SIG-M5 treated with dmso at 0.1 percent for 504 hours (cell line): ENCODE measurements at regions not wholly inside any gene's neighbourhood (a gene's known extent, or its start where the extent isn't known, plus 50 kb on each side); places are given as distances from the start of the nearest gene placed in this dataset.

ENCODE experiments used
- DNase-seq: peaks from one replicate; lab custom pipeline; 2025; ENCODE audit not compliant: unreplicated experiment; lab: John Stamatoyannopoulos, UW

DNA sequence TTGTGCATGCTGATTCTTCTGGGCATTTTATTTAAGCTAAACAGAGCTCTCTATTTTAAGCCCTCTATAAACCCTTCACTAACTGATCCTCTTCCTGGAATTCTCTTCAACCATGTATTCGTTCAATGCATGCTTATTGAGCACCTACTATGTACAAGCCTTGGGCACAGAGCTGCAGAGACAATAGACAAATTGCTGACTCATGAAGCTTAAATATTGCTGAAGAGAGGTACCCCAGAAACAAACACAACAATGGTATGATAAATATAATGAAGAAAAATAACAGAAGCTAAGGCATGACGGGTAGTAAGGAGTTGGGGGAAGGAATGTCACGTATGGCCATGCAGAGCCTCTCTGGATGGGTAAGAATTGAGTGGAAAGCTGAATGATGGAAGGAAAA, 222.2 kb downstream of the PPARGC1A start:
- no peak for DNase-seq

DNA sequence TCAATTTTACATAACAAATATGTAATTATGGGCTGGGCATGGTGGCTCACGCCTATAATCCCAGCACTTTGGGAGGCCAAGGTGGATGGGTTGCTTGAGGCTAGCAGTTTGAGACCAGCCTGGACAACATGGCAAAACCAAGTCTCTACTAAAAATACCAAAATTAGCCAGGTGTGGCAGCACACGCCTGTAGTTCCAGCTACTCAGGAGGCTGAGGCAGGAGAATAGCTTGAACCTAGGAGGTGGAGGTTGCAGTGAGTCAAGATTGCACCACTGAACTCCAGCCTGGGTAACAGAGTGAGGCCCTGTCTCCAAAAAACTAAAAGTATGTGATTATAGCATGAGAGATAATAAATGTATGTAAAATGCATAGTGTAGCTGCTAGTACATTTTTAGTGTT, 229.0 kb downstream of the PPARGC1A start:
- DNase-seq = no peak

DNA sequence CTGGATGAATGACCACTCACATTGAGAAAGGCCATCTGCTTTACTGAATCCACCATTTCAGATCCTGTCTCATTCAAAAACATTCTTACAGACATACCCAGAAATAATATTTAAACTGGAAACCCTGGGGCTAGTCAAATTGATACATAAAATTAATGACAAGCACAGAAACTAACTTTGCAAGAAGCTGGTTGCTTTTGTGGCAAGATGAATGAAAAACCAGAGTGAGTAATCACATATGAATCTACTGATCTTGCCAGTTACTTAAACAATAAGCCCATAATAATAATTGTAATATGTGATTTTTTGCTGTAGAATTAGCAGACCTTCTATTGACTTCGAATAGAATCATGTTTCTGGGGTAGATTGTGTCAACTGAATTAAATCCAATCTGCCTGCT, 235.1 kb downstream of the PPARGC1A start:
- DNase-seq = no peak

DNA sequence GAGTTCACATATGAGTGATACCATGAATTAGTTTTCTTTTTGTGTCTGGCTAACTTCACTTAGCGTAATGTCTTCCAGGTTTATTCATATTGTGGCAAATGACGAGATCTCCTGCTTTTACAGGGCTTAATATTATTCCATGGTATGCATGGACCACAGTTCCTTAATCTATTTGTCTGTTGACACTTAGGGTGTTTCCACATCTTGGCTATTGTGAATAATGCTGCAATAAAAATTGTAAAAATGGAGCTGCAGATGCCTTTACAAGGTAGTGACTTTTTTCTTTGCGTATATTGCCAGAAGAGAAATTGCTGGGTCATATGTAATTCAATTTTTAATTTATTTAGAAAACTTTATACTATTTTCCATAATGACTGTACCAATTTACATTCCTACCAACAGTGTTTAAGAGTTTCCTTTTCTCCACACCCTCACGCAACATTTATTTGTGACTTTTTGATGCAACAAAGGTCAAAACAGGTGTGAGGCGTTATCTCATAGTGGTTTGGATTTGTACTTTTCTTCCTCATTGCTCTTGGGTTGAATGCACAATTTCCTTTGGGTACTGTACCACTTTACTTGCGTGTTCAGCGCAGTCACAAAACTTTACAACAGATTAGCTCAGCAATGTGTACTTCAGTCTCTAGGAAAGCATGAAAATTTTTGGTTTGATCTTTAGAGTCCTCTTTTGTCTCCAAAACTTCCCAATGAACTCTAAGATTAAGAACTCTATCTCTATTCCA, 240.8 kb downstream of the PPARGC1A start:
- no peak for DNase-seq

DNA sequence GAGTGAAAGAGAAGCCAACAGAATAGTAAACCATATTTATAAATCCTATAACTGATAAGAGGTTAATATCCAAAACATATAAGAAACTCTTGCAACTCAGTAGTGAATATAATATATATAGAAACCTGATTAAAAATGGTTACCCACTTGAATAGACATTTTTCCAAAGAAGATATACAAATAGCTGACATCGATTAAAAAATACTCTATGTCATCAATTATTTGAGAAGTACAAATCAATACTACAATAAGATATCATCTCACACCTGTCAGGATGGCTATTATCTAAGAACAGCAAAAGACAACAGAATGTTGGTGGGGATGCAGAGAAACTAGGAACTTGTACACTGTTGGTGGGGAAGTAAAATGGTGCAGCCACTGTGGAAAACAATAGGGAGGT, 254.4 kb downstream of the PPARGC1A start:
- no peak for DNase-seq

DNA sequence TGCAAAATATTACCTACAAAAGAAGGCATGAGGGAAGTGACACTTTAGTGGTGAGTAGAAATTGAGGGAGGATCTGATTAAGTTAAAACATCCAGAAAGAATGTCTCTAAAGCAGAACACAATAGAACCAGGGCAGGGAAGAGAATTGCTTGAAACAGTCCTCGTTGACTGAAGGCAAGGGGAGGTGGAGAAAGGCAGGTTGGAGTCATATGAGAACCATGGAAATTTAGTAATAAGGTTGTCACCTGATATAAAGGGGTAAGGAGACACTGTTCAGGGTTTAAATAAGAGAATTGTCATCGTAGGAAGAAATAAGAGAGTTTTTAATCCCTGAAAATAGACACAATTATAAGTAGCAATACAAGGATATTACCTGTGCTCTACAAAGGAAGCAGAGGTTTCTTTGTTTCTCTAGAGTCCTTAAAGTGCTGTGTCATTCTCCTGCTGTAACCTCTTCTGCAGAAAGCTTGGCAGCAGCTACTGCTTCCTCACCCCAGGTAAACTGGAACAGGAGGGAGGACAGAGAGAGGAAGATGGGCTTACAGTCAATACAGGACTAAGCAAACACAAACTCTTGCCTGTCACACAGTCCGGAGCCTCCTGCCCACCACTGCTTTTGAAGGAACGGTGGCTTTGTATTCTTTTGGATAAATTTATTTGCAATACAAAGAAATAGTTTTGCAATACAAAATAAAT, 258.4 kb downstream of the PPARGC1A start:
- DNase-seq = no peak

DNA sequence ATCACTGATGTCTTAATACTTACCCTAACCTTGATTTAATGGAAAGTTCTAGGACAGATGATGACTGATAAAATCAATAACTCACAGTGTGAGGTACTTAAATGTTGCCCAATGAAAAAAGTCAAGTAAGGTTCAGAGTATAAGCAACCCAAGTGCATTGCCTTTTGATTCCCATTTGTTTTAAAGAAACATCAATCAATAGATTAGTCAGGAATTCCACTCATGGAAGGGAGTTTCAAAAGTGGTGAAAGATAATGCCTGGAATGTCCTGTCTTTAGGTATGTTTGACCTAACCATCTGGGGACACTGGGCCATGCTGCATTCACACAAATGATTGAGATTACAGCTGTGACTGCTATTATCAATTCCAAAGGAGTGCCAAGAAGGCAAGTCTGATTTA, 259.7 kb downstream of the PPARGC1A start:
- no peak for DNase-seq

DNA sequence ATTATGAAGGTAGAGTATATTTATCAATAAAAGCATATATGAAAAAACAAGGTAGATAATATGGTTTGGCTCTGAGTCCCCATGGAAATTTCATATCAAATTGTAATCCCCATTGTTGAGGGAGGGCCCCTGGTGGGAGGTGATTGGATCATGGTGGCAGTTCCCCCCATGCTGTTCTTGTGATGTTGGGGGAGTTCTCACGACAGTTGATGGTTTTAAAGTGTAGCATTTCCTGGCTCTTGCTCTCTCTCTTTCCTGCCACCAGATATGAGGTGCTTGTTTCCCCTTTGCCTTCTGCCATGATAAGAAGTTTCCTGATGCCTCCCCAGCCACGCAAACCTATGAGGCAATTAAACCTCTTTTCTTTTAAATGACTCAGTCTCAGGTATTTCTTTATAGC, 260.4 kb downstream of the PPARGC1A start:
- no peak for DNase-seq

DNA sequence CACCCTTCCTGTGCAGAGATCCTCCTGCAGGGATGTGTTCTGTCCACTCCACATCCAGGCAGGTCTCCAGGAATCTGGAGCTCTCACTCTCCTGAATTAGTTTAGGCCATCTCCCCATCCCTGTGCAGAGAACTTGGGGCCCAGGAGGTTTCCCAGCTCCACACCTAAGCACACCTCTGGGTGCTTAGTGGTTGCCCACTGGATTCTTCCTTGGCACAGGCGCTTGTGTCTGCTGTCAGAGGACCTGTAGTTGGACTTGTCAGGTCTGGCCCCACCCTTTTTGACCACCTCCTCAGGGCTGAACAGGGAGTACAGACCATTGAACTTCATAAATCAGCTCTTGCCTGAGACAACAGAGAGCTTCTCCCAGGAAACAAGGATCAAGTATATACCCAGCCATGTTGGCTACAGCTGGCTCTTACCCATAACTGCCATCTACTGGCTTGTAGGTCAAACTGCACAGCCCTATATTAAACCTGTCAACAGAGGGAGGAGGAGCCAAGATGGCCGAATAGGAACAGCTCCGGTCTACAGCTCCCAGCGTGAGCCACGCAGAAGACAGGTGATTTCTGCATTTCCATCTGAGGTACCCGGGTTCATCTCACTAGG, 275.5 kb downstream of the PPARGC1A start:
- DNase-seq = peak; percentile 22

DNA sequence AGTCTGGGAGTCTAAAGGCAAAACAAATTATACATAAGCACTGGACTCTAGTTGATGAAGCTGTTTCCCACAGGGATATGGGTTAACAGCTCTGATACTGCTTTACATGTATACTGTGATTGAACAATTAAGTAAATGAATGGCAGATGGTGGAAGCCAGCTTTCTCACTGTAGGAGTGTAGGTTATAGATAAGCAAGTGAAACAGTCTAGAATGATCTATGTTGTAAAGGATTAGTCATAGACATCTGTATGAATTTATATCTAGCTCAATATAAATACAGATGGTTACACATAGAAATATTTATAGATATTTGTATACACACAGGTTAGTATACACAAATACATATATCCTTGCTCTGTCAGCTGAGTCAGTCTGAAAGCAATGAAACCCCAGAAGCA, 276.1 kb downstream of the PPARGC1A start:
- no peak for DNase-seq

DNA sequence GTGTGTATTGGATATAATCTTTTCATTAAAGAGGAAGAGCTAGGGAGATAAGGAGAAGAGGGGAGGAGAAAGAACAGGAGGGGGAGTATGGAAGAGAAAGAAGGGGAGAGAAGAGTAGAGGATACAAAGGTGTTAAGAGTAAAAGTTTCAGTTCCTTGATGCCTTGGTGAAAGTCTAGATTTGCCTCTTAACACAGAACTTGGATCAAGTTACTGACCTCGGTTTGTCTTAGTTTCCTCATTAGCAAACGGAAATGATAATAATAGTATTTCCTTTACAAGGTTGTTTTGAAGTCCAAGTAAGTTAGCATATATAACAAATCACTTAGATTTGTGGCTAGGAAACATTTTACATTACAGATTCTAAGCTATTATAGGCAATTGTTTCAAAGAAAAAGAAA, 287.1 kb downstream of the PPARGC1A start:
- DNase-seq = no peak

DNA sequence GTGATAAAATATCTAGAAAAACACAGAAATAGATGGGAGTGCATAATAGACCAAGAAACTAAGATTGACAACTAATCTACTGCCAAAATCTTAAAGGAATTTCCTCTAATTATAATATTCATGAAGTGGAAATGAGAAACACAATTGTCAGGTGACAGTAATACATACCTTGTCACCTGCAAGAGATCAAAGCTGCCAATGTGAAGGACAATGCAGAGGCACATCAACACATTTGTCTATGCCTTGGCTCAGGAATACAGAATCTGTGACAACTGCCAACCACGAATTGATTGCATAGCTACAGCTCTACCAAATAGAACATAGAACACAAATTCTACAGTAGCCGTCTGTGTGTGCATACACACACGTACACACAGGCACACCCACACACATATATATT, 295.7 kb downstream of the PPARGC1A start:
- DNase-seq = no peak

DNA sequence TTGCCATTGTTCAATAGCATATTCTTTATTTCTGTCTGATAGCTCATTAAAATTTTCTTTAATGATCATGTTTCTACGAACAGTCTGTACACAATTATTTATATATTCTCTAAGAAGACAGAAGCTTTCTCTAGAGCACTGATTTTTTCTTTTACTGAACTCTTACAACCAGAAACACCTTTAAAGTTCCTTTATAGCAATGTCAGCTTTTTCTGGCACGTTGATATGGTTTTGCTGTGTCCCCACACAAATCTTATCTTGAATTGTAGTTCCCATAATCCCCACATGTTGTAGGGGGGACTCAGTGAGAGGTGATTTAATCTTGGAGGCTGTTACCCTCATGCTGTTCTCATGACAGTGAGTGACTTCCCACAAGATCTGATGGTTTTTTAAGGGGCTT, 299.4 kb downstream of the PPARGC1A start:
- DNase-seq = no peak

DNA sequence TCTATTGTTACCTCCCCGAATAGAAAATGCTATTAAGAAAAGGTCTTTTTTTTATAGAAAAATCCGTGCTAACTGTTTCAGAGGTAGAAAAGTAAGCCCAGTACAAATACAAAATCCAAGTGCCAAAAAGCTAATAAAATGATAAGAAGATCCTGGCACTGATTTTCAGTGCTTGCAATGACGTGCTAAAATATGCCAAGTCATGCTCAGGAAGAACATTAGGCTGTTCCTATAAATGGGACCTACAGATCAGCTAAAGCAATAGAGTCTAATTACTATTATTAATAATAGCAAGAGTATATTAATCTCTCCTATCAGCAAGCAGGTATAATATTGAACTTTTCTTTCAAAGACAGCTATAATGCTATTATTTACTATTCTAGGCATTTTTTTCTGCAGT, 305.8 kb downstream of the PPARGC1A start:
- no peak for DNase-seq

DNA sequence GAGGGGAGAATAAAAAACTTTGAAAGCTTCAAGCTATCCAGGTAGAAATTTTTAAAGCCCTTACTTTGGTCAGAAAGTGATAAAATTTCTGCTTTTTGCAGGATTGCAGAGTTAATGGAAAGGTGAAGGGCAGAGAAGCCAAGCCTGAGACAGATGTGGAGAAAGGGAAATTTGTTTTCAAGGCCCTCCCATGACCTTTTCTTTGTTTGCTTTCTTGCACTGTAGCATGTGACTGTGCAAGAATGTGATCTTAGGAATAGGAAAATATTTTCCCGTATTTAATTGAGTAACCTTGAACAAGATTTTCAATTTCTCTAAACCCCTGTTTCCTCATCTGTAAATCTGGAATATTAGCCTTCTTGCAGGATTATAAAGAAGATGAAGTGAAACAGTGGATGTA, 307.2 kb downstream of the PPARGC1A start:
- no peak for DNase-seq

DNA sequence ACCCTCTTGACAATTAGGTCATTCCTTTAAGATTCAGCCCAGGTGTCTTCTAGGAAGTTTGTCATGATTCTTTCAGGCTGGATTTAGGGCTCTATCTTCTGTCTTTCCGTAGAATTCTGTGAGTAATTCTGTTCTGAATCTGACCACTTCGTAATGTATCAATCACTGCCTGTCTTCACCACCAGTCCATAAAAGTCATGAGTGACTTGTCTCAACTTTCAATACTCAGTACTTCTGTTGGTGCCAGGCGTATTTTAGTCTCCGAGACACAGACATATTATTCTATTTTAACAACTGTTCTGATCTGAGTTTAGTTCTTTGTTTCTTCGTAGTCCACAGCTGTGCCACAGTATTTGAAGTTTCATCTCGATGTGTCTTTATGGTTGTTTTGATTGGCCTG, 310.7 kb downstream of the PPARGC1A start:
- DNase-seq = no peak

DNA sequence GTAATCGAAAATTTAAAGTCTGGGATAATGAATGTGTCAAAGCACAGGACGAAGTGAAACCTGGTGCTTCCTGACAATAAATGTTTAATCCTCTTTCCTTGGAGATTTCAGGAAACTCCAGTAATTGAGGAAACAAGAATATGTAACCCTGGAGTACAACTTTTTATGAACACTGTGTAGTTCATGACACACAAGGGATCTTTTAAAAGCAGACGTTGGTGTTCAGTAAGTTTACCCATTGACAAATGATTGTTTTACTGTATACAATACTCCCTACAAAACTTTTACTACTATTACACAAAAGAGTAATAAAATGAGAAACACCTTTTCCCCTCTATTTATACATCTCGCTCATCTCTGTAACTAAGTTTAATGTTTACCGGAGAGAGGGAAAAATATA, 312.4 kb downstream of the PPARGC1A start:
- no peak for DNase-seq

DNA sequence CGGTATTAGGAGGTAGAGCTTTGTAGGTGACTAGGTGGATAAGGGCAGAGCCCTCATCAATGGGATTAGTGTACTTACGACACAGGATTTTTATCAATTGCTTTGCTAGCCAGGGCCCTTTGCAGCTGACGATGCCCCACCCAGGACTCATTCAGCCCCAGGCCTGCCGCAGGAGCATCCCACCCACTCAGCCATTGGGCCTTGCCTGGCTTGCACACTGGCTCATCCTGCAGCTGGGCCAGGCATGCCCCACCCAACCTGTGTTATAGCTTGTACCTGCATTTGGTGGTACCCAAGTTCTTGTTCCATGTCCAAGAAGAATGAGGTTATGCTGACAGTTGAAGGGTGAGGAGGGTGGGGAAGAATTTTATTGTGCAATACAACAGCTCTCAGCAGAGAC, 317.5 kb downstream of the PPARGC1A start:
- DNase-seq = no peak

DNA sequence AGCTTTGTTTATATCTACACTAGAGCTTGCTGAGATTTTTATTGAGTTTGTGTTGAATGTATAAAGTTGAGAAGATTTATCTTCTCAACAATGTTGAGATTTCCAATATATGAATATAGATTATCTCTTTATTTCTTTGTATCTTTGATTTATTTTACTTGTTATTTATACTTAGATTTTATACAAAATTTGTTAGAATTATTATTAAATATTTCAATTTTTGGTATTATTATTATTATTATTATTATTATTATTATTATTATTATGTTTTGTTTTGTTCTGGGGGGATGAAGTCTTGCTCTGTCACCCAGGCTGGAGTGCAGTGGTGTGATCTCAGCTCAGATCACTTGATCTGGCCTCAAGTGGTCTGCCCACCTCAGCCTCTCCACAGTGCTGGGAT, 322.5 kb downstream of the PPARGC1A start:
- no peak for DNase-seq

DNA sequence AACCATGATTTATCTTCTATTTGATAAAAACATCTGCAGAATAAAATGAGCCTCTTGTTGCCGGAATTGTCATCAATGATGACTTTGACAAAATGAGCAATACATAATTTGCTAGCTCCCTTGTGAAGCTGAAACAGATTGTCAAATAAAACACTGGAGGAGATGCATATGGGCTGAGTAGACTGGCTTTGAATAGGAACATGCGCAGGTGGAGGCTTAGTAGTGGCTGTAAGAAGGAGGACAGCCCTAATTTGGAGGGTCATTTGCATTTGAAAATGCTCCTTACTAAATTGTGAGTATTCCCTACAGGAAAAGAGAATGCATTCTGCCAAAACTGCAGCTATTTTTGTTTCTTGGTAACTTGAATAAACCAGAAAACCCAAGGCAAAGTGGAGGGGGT, 329.1 kb downstream of the PPARGC1A start:
- DNase-seq = no peak

DNA sequence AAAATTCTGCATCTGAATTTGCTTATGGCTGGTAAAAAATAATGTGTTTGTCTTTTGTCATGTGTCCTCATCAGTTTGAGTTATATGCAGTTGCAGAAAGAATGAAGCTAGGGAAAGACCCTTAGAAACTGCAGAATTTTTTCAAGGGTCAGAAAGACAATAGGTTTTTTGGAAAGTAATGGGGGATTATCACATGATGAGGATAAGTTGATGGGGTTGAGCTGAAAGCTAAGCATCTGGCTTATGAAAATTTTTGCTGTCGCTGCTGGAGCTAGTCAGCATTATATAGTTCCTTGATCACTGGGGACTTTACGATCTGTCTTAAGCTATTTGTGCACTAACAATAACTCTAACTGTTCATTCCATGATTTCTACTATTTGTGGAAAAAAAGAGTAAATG, 331.7 kb downstream of the PPARGC1A start:
- DNase-seq = no peak

DNA sequence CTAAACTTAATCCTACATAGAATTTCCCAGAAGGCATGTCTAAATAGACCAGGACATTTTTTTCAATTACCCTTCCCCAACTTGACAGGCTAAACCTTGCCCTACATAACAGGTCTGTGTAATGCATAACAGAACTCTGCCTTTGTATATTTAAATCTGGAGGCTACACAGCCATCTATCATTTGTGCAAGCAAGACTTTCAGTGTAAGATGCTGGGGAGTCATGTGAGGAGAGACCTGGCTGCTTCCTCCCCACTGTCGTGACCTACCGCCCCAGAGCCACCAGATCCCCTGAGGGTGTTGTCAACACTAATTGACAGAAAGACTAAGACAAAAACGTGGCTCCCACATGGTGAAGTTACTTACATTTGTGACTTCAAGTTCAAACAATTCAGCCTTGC, 342.2 kb downstream of the PPARGC1A start:
- no peak for DNase-seq

DNA sequence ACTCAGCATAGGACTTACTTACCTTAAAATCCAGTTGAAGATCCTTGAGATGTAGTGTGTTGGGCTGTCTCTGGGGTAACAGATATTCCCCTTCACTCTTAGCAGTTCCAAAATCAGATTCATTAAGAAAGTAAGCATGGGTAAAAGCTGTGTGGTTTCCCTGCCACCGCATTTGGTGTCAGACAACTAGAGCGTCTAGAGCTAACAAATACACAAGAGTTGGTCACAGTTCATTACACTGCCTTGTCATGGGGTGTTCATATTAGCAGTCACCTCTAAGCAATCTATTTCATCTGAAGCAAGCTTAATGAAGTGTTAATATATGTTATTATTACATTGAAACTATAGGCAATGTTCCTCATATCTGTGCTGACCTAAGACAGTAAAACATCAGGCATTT, 342.8 kb downstream of the PPARGC1A start:
- DNase-seq = no peak
